Stimulated activated CD8-positive, alpha-beta memory T cell treated with anti-CD3 and anti-CD28 coated beads, Interleukin-4, amount 100 ng/mL, for 24 hours (primary cell): ENCODE measurements at regions not wholly inside any gene's neighbourhood (a gene's known extent, or its start where the extent isn't known, plus 50 kb on each side); places are given as distances from the start of the nearest gene placed in this dataset.
A peak's percentile ranks its signal among the peaks of the same experiment; 100 is the strongest.
"Not testable (repeated sequence)": the region's sequence is repeated elsewhere in the genome, so short reads cannot be mapped to it uniquely, and the experiment has no call there.

Experiments
- DNase-seq: peaks from one replicate; pipeline ENCODE4 v3.0.0-alpha.2; 2020; ENCODE audit warnings: low read depth

DNA sequence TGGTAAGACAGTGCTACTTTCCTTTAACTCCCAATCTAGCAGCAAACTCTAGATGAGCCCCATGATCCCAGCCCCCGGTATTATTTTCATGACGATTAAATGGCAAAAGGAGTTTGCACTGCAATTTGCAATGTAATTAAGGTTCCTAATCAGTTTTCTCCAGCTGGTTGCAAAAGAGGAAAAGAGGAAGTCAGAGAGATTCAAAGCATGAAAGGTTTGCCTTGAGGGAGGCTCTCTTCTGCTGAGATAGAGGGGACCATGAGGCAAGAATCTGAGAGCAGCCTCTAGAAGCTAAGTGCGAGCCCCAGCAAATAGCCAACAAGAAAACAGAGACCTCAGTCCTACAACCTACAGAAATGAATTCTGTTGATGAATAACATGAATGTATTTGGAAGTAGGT is 527.1 kb downstream of the UQCRFS1 start:
- no peak for DNase-seq

DNA sequence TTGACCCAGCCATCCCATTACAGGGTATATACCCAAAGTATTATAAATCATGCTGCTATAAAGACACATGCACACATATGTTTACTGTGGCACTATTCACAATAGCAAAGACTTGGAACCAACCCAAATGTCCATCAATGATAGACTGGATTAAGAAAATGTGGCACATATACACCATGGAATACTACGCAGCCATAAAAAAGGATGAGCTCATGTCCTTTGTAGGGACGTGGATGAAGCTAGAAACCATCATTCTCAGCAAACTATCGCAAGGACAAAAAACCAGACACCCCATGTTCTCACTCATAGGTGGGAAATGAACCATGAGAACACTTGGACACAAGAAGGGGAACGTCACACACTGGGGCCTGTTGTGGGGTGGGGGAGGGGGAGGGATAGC is 527.9 kb downstream of the UQCRFS1 start:
- not testable (repeated sequence) for DNase-seq

DNA sequence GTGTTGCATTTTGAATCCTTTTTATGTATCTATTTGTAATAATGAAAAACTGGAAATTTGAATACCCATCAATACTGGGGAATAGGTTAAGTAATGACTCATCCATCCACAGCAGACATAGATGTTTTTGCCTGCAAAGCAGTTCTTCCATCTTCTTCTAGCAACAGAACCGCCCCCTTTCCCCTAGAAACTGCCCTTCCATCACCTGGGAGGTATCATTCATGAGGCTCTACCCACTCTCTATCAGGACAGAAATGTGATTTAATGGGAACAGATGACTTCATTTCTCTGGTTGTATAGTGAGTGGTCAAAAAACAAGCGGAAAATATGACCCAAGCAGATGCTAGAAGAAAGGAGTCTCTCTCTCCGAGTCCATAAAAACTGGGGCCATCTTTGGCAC is 532.8 kb downstream of the UQCRFS1 start:
- DNase-seq = no peak

GRCh38 chr19:28670836-28671235 is 542.1 kb downstream of the UQCRFS1 start:
- DNase-seq = no peak

DNA sequence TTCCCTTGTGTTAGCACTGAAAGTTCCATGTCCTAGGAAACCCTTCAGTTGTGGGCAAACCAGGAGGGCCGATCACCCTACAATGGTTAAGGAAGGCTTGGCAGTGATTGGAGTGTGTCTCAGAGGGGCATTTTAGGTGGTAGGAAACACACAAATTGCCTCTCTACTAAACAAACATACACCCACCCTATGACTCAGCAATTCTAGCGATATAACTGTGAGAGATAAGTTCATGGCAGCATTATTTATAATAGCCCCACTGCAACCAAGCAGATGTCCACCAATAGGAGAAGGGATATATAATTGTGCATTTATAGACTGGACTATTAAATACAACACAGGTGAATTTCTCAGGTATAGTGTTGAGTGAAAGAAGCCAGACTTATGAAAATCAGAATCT is 543.1 kb downstream of the UQCRFS1 start:
- no peak for DNase-seq

GRCh38 chr19:28667348-28667977 is 545.5 kb downstream of the UQCRFS1 start:
- no peak for DNase-seq

DNA sequence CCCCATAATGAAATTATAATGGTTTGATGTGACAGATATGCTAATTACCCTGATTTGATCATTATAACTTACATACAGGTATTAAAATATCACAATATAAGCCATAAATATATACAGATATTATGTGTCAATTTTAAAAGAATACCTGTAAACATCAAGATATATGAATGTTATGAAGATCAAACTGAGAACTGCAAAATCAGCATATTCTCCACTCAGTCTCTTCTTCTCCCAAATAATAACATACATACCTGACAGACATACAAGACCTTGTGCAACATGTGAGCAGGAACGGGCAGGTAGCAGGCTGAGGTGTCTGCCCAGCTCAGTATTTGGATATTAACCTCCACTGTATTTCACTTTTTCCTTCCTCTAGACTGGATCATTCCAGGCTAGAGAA is 547.2 kb downstream of the UQCRFS1 start:
- DNase-seq = no peak

DNA sequence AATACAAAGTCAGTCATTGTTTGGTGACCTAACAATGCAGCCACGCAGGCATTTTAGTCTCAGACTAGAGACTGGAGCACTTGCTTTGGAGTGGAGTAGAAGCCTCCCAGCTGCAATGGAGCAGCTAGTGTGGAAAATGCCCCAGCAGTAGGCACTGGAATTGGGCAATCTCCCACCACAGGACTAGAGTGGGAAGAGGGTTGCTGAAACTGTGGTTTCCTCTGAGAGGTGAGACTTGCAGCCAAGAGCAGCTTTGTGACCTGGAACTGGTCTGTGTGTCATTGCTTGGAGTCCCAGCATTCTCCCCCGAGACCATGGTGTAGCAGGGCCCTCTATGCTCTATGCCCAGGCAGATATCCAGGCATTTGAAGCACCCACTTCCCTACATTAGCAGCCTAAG is 556.3 kb downstream of the UQCRFS1 start:
- DNase-seq = no peak

GRCh38 chr19:28655054-28655453 is 557.9 kb downstream of the UQCRFS1 start:
- DNase-seq = no peak

GRCh38 chr19:28652765-28653164 is 560.2 kb downstream of the UQCRFS1 start:
- DNase-seq = no peak

DNA sequence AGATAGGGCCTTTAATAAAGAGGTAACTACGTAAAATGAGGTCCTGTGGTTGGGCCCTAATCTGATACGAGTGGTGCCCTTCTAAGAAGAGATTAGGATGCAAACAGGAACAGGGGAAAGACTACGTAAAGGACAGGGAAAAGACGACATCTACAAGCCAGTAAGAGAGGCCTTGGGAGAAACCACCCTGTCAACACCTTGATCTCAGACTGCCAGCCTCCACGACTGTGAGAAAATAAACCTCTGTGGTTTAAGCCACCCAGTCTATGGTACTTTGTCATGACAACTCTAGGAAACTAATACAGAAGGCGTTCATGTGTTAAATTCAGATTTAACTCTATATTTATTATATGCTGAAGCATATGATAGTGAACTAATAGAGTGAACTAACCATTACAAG is 566.3 kb downstream of the UQCRFS1 start:
- DNase-seq = no peak

GRCh38 chr19:28644169-28644775 is 568.7 kb downstream of the UQCRFS1 start:
- no peak for DNase-seq

GRCh38 chr19:28642787-28643683 is 569.9 kb downstream of the UQCRFS1 start:
- DNase-seq = no peak

GRCh38 chr19:28641395-28641794 is 571.6 kb downstream of the UQCRFS1 start:
- DNase-seq = no peak

GRCh38 chr19:28640506-28640905 is 572.4 kb downstream of the UQCRFS1 start:
- no peak for DNase-seq

GRCh38 chr19:28638445-28638844 is 574.5 kb downstream of the UQCRFS1 start:
- no peak for DNase-seq

DNA sequence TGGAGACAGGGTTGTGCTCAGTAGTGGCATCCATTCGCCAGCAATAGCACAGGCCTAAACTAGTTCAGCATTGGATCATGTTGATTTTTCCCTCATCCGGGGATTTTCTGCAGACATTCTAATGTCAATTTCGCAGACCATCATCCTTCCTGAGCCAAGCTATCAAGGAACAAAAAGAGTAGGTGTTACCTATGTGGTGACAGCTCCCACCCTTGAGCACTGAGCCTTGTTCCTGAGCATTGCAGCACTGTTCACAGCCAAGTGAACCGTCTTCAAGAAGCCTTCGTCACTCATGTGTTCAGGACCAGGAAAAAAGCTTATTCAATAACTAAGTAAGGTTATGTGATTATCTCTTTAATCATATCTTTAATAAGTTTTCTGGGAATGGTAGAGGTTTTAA is 576.2 kb downstream of the UQCRFS1 start:
- DNase-seq = no peak

- DNase-seq = no peak
Observed at GRCh38 chr19:28636016-28636629, 576.8 kb downstream of the UQCRFS1 start.

DNA sequence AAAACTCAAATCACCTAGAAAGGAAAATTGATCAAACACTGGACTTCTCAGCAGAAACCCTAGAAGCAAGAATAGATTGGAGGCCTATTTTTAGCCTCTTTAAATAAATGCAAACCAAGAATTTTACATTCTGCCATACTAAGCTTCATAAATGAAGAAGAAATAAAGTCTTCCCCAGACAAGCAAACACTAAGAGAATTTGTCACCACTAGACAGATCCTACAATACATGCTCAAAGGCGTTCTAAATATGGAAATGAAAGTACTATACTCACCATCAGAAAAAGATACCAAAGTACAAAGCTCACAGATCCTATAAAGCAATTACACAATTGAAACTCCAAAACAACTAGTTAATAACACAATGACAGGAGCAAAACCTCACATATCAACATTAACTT is 578.1 kb downstream of the UQCRFS1 start:
- no peak for DNase-seq

DNA sequence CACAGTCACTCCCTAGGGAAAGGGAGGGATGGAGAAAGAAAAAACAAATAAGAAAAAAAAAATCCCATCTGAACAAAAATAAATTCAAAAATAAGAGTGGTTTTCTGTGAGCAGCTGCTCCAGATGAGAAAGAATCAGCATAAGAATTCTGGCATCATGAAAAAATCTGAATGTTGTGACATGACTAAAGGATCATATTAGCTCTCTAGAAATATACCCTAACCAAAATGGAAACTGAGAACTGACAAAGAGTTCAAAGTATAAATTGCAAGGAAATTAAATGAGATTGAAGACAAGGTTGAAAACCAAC is 579.0 kb downstream of the UQCRFS1 start:
- no peak for DNase-seq

DNA sequence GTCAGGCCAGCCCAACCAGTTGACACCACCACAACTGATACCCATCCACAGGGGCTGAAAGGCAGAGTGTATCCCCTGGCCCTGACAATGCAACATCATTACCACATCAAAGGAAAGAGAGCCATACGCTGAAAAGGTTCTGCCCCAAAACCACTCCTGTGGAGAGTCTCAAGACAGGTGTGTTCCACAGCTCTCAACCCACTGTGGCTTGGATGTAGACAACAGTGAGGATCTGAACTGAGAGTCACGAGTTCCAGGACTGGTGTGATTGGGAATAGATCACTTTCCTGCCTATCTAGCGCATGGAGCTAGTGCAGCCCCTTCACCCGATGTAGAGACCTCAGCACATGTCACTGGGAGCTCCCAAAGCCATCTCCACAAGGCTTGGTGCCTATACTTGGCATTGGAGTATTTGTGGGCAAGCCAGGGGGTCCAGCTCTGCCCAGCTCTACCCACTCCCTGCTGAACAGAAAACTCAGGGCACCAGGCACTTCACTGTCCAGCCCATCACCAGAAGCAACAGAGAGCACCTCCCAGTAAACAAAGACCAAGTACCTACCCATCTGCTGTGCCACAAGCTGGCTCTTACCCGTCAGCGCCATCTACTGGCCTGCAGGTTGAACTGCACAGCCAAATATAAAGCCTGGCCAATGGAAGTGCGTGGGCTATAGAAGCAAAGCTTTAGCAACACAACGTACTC is 579.5 kb downstream of the UQCRFS1 start:
- DNase-seq = peak; percentile 33

DNA sequence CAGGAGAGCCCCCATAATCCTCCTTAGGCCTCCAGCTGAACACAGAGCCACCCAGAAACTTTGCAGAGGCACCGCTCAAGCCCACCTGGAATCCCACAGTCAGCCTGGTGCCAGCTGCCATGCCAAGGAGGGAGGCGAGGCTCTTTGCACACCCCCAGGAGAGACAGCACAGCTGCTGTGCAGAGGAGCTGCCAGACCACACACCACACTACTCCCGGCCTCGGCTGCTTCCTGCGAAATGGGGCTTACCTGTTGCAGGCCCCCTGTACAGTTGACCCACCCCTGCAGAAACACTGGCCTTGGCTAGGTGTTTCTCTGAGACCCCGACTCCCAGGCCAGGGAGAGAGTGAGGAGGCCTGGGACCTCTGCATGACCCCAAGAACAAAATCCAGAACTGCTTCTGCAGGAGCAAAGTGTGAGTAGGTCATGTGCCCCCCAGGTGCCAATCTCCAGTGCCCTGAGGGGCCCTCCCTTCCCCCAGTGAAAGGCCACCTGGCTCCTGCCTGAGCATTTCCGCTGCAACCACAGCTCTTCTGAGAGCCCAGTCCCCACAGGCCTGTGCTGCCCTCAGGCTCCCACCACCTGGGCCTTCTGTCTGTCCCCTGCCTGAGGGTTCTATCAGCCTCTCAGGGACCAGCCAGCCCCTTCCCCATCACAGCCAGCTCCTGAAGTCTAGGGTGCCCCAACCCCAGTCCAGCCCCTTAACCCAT is 580.4 kb downstream of the UQCRFS1 start:
- no peak for DNase-seq
